ENCODE measurements at regions not wholly inside any gene's neighbourhood (a gene's known extent, or its start where the extent isn't known, plus 50 kb on each side); places are given as distances from the start of the nearest gene placed in this dataset.

DNA sequence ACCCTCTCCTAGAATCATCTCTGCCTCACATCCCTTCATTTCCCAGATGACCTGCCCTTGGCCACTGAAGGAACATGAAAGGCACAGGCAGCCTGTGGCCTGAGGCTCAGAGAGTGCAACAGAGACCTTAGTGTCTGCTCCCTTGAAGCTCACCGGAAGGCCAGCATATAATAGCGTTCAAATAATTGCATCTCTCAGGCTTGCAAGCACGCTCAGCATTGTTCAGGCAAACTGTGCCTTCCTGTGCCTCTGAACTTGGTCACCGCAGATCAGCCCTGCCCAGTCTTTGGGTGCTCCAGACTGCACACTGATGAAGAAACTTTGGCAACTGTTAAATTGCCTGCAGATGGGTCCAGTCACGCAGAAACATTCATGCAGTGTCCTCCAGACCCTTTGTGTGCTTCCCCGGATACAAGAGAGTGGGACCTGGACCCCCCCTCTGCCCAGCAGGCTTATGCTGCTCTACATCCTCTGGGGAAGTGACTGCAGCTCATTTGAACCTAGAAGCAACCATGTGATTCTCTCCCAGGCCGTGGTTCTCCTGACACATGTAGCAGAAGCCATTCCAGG is 216.0 kb upstream of the ANKRD55 start:
- H3K4me1 Mint-ChIP-seq: no peaks in the 10 kb centered on the region
- Histone ChIP-seq H3K79me1 (ENCODE audit: insufficient read depth, low read depth, low read length, poor library complexity, severe bottlenecking) (no peaks in the 10 kb centered on the region), H3K23ac (ENCODE audit: insufficient read length, low read depth, low read length) (no peak overlapping the region), H3K27ac (ENCODE audit: insufficient read length, low read depth, low read length) (no peak overlapping the region), H3K79me2 (ENCODE audit: insufficient read depth, low read length) (no peaks in the 10 kb centered on the region), H3K18ac (ENCODE audit: insufficient read length, low read depth, low read length) (no peak overlapping the region), H2AFZ (ENCODE audit: low read length) (no peak overlapping the region), H4K8ac (replicated peaks; ENCODE audit: insufficient read length, low read depth, low read length) (no peak overlapping the region), H3K4me1 (ENCODE audit: insufficient read depth, low read length) (no peaks in the 10 kb centered on the region), H3K4me2 (ENCODE audit: insufficient read depth, insufficient read length, low read length) (no peak overlapping the region), H2BK120ac (ENCODE audit: low read depth, low read length, poor library complexity, severe bottlenecking) (no peak overlapping the region), H3K27me3 (ENCODE audit: insufficient read depth, low read length) (no peaks in the 10 kb centered on the region), H2BK5ac (ENCODE audit: insufficient read length, low read length) (no peak overlapping the region), H2BK12ac (ENCODE audit: insufficient read length, low read depth, low read length) (no peak overlapping the region), H3K14ac (ENCODE audit: insufficient read depth, low read length) (peak overlapping the region; percentile 28; the same call in 1 of the 2 replicates), H3K56ac (ENCODE audit: insufficient read length, low read depth, low read length) (no peak overlapping the region), H3K9me3 (ENCODE audit: control insufficient read depth, low read depth, low read length) (no peaks in the 10 kb centered on the region), H3T11ph (ENCODE audit: low read length) (no peak overlapping the region), H2BK20ac (ENCODE audit: low read depth, low read length, poor library complexity, severe bottlenecking) (no peak overlapping the region), H3K4ac (ENCODE audit: low read depth, low read length) (no peak overlapping the region), H4K5ac (ENCODE audit: insufficient read length, low read depth, low read length) (no peak overlapping the region), H3K23me2 (ENCODE audit: insufficient read length, low read depth, low read length, poor library complexity, severe bottlenecking) (no peaks in the 10 kb centered on the region), H4K91ac (ENCODE audit: insufficient read length, low read depth, low read length) (no peak overlapping the region), H2AK5ac (ENCODE audit: insufficient read length, low read length) (no peak overlapping the region), H3K9ac (ENCODE audit: extremely low read depth, insufficient read length, low read length) (no peak overlapping the region), H4K20me1 (ENCODE audit: control insufficient read depth, insufficient read depth, insufficient read length) (no peaks in the 10 kb centered on the region), H2BK15ac (ENCODE audit: low read depth, low read length) (no peak overlapping the region)
- H3K4me3 Mint-ChIP-seq: no peak overlapping the region
- no peaks in the 10 kb centered on the region for H3K36me3 Mint-ChIP-seq (ENCODE audit: insufficient read depth in 1 of 3, low read depth in 3 of 3)
- TF ChIP-seq, protein P1, sequence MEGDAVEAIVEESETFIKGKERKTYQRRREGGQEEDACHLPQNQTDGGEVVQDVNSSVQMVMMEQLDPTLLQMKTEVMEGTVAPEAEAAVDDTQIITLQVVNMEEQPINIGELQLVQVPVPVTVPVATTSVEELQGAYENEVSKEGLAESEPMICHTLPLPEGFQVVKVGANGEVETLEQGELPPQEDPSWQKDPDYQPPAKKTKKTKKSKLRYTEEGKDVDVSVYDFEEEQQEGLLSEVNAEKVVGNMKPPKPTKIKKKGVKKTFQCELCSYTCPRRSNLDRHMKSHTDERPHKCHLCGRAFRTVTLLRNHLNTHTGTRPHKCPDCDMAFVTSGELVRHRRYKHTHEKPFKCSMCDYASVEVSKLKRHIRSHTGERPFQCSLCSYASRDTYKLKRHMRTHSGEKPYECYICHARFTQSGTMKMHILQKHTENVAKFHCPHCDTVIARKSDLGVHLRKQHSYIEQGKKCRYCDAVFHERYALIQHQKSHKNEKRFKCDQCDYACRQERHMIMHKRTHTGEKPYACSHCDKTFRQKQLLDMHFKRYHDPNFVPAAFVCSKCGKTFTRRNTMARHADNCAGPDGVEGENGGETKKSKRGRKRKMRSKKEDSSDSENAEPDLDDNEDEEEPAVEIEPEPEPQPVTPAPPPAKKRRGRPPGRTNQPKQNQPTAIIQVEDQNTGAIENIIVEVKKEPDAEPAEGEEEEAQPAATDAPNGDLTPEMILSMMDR (conservative IDR thresholded peaks at IDR 0.05): no peak
- no peak for DNase-seq
- no peak overlapping the region for H3K27ac Mint-ChIP-seq
- H3K9me3 Mint-ChIP-seq: no peaks in the 10 kb centered on the region
- H3K27me3 Mint-ChIP-seq (ENCODE audit: low read depth): peaks cover 2% of the 10 kb centered on the region; the same call in 1 of the 2 replicates
- WGBS (ENCODE audit: extremely low coverage, insufficient read length, low lambda C conversion rate): no CpG with 5 or more reads among the region's 7 CpGs

Data from H9 (cell line).